Activated T-cell treated with anti-CD3 and anti-CD28 coated beads, Interleukin-2, amount 50 U/mL, for 72 hours (primary cell): ENCODE measurements at regions not wholly inside any gene's neighbourhood (a gene's known extent, or its start where the extent isn't known, plus 50 kb on each side); places are given as distances from the start of the nearest gene placed in this dataset.

Experiments
- ATAC-seq, 2 donors: fragments of 150-1000 bp; cut with Tn5 transposase; replicated peaks in 1 of 2; 2 replicates each; pipeline ENCODE4 v1.10.0; 2021; ENCODE audit warnings: moderate library complexity in 2 of 2, mild to moderate bottlenecking in 1 of 2
- DNase-seq, 2 donors: peaks; one replicate each; pipeline ENCODE4 v3.0.0; 2021 to 2022; ENCODE audit warnings: mixed read lengths in 1 of 2
- H3K27ac Mint-ChIP-seq: one replicate; pipeline ENCODE4 v1.8.0; 2022; ENCODE audit warnings: mild to moderate bottlenecking, moderate library complexity, mixed read lengths
- H3K27me3 Mint-ChIP-seq: one replicate; pipeline ENCODE4 v1.8.0; 2022; ENCODE audit warnings: low read depth, mixed read lengths
- H3K36me3 Mint-ChIP-seq, 2 donors: one replicate each; pipeline ENCODE4 v1.8.0; 2022; ENCODE audit warnings: mixed read lengths in 2 of 2, mild to moderate bottlenecking in 1 of 2; ENCODE audit not compliant: insufficient read depth in 2 of 2
- H3K4me1 Mint-ChIP-seq: one replicate; pipeline ENCODE4 v1.8.0; 2022; ENCODE audit warnings: low read depth, mixed read lengths
- H3K4me3 Mint-ChIP-seq, 2 donors: one replicate each; pipeline ENCODE4 v1.8.0; 2022; ENCODE audit warnings: mild to moderate bottlenecking in 2 of 2, mixed read lengths in 2 of 2, moderate library complexity in 2 of 2
- H3K9me3 Mint-ChIP-seq, 2 donors: one replicate each; pipeline ENCODE4 v1.8.0; 2022; ENCODE audit warnings: mixed read lengths in 2 of 2

DNA sequence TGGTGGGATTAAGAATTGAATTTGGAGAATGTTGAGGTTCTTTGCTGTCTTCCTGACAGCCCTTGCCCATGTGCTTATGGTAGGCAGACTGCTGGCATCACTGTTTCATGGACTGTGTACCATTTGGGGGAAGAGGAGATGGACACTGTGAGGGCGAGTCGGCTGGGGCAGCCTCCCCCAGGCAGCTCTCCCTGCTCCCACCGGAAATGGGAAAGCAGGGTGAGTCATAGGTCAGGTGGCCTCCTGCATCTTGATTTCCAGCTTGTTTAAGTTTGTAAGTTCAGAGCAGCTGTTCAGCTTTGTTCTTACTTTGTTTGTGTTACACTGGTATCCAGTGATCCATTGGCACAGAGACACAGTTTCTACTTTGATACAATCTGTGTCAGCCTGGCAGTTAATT is 87.2 kb upstream of the CNIH3 start:
- no peak overlapping the region for H3K27ac Mint-ChIP-seq
- no peak overlapping the region for H3K4me3 Mint-ChIP-seq
- no peaks in the 10 kb centered on the region for H3K27me3 Mint-ChIP-seq
- ATAC-seq (no peak), DNase-seq (no peak)
- no peaks in the 10 kb centered on the region for H3K4me1 Mint-ChIP-seq
- H3K9me3 Mint-ChIP-seq, result no peaks in the 10 kb centered on the region
- no peaks in the 10 kb centered on the region for H3K36me3 Mint-ChIP-seq

DNA sequence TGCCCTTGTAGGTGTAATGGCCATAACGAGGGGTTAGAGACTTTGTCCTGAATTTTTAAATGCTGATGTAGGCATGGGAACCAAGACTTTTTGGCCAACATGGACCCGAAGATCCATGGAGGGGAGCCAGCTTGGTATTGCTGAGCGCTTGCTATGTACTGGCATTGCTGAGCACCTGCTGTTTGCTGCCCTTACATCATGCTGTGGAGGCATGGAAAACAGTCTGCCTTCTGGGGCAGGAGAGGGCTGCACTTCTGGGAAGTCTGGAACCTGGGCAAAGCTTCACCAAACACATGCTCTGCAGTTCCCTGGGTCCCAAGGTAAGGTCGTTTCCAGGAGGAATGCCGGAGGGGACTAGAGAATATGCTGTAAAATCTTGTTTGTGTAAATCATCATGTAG is 86.3 kb upstream of the CNIH3 start:
- H3K27me3 Mint-ChIP-seq, result no peaks in the 10 kb centered on the region
- no peaks in the 10 kb centered on the region for H3K36me3 Mint-ChIP-seq
- DNase-seq, result no peak
- no peak overlapping the region for H3K27ac Mint-ChIP-seq
- H3K9me3 Mint-ChIP-seq, result no peaks in the 10 kb centered on the region
- H3K4me3 Mint-ChIP-seq, result no peak overlapping the region
- no peaks in the 10 kb centered on the region for H3K4me1 Mint-ChIP-seq
- ATAC-seq, result no peak

DNA sequence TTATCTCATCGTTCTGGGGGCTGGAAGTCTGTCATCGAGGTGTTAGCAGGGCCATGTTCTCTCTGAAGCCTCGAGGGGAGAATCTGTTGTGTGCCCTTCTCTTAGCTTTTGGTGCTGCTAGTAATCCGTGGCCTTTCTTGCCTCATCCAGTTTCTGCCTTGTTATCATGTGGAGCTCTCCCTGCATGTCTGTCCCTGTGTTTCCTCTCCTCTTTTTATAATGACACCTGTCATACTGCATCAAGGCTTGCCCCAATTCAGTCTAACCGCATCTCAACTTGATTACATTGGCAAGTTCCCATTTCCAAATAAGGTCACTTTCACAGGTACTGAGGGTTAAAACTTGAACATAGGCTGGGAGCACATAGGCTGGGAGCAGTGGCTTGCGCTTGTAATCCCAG is 82.6 kb upstream of the CNIH3 start:
- Mint-ChIP-seq H3K27me3 (peaks cover under 1% of the 10 kb centered on the region), H3K9me3 (no peaks in the 10 kb centered on the region), H3K27ac (no peak overlapping the region), H3K4me1 (no peaks in the 10 kb centered on the region), H3K4me3 (no peak overlapping the region), H3K36me3 (no peaks in the 10 kb centered on the region)
- no peak for DNase-seq
- ATAC-seq, result no peak

DNA sequence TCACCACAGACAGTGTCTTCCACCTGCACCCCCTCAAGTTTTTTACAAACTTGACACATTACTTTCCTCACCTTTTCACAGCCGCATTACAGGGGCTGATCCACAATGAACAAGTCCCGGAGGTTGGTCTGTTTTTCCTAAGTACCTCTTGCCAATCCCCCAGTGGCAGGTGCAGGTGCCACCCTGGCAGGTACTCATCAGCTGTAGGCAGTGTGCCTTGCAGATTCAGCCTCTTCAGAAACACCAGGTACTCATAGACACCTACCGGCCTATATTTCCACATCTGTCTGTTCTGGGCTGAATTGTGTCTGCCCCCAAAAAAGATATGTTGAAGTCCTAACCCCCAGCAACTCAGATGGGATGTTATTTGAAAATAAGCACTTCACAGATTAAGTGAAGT is 81.4 kb upstream of the CNIH3 start:
- Mint-ChIP-seq H3K4me1 (no peaks in the 10 kb centered on the region), H3K36me3 (peaks cover 0 to 1% of the 10 kb centered on the region in 2 donors), H3K9me3 (peaks cover 0 to 3% of the 10 kb centered on the region in 2 donors), H3K27ac (no peak overlapping the region), H3K4me3 (no peak overlapping the region), H3K27me3 (peaks cover 12% of the 10 kb centered on the region)
- no peak for ATAC-seq
- no peak for DNase-seq

DNA sequence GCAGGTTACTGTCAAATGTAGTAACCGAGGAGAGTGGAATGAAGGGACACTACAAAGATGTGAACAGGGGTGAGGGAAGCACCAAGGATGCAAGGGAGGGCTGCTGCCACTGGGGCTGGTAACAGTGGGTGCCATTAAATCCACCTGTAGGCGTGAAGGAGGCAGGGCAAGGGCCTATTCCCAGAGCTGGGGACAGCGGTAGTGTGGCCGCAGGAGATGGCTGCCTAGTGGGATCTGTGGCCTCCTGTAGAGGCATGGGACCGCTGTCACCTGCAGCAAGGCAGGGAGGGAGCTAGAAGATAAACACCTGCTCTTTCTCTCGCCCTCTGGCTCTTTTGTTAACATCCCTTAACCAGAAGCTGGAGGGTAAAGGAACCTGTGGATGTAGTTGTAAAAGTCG is 80.5 kb upstream of the CNIH3 start:
- Mint-ChIP-seq H3K27ac (no peak overlapping the region), H3K9me3 (peaks cover 0 to 3% of the 10 kb centered on the region in 2 donors), H3K4me3 (no peak overlapping the region), H3K36me3 (peaks cover 0 to 1% of the 10 kb centered on the region in 2 donors), H3K27me3 (peaks cover 19% of the 10 kb centered on the region), H3K4me1 (no peaks in the 10 kb centered on the region)
- ATAC-seq (no peak), DNase-seq (no peak)

DNA sequence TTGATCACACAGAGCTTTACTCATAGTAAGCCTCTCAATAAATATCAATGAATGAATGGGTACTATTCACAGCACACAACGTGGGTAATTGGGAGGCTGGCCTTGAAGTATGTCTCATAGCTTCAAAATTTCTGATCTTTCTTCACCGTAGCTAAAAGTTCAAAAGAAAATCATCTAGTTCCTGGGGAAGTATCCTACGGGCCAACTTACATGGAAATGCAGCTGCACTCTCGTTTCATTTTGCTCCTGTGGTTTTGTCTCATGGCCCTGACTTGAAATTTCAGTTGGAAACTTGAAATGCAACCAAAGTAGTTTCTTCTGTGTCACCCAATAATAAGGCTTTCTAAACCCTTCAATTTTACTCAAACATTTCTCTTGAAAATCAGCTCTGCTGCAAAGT is 76.1 kb upstream of the CNIH3 start:
- Mint-ChIP-seq H3K27ac (no peak overlapping the region), H3K4me3 (no peak overlapping the region), H3K27me3 (peaks cover 35% of the 10 kb centered on the region), H3K4me1 (peaks cover 21% of the 10 kb centered on the region), H3K36me3 (peaks cover 1% of the 10 kb centered on the region in 2 donors), H3K9me3 (peaks cover 0 to 3% of the 10 kb centered on the region in 2 donors)
- DNase-seq, result no peak
- ATAC-seq, result no peak

DNA sequence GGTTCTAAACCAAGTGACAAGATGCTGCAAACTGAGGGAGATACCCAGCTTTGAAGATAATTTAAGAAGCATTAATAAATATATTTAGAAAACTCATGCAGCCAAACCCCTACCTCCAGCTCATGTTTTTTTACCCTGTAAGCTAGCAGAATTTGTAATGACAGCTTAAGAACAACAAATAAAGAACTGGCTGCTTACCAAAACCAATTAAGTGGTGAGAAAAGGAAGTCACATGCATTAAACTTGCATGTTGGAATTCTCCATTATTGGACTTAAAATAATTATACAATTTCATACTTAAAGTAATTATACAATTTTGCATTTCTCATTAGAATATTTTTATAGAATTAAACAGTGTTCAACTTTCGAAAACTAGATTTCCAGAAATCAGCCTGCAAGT is 75.6 kb upstream of the CNIH3 start:
- Mint-ChIP-seq H3K9me3 (peaks cover 0 to 3% of the 10 kb centered on the region in 2 donors), H3K4me1 (peaks cover 21% of the 10 kb centered on the region), H3K27me3 (peaks cover 35% of the 10 kb centered on the region), H3K4me3 (no peak overlapping the region), H3K36me3 (peaks cover 1% of the 10 kb centered on the region in 2 donors), H3K27ac (no peak overlapping the region)
- DNase-seq (no peak), ATAC-seq (no peak)

DNA sequence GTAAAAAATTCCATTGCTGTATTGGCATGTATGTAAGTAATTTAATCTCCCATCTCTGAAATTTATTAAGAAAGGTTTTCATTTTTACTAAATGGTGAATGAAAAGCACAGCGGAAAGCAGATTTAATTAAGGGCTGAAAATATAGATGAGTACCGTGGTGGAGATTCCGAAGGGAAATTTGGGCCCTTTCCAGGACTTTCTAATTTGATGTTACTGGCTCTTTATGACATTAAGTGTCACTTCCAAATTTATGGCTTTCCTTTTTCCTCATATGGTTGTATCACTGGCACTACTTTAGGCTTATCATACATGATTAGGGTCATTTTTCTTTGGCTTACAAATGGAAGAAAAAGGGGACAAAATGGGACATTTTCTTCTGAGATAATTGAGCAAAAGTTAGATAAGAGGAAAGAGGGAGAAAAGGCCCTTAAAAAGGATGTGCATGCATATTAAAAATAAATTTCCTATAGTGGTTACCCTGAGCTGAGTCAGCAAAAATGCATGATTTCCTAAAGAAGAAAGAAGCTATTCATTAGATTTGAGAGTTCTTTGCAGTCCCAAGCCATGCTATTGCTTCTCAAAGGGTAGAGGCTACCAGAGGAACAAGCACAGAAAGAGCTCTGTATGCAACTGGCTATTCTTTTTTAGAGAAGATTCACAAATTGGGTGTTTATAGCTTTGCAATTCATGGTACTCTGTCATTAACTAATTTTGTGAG is 74.9 kb upstream of the CNIH3 start:
- ATAC-seq, result no peak
- Mint-ChIP-seq H3K9me3 (peaks cover 0 to 3% of the 10 kb centered on the region in 2 donors), H3K4me3 (no peak overlapping the region)

DNA sequence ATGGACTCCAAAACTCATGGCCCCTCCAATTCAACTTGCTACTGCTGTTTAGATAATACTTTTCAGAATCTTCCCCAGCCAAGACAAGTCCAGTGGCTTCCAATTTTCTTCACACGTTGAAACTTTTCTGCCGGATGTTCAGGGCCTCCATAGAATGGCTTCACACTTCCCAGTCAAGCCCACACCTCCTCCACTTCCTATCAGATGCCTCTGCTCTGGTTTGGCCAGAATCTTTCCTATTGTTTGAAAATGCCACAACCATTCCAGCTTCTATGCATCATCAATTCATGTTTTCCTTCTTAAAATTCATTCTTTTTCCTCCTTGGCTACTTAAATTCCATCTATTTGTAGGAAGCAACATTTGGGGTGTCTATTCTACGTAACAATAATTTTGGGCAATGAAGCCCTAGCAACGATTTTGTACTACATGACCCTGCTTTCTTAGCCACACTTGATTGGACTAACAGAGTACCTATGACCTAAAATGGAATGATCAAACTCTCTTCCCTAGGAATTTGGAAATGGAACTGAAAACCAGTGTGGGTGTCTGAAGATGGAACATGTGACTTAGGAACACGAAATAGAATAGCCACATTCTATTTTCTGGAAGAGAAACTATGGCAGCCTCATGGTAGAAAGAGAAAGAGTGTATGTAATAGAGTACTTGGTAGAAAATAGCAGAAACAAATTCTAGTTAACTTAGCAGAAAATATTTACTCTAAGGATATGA is 74.1 kb upstream of the CNIH3 start:
- H3K4me3 Mint-ChIP-seq, result no peak overlapping the region
- DNase-seq, result no peak
- H3K4me1 Mint-ChIP-seq, result peaks cover 21% of the 10 kb centered on the region
- ATAC-seq, result no peak
- peaks cover 41% of the 10 kb centered on the region for H3K27me3 Mint-ChIP-seq
- no peak overlapping the region for H3K27ac Mint-ChIP-seq
- peaks cover 1% of the 10 kb centered on the region in 2 donors for H3K36me3 Mint-ChIP-seq
- peaks cover 0 to 3% of the 10 kb centered on the region in 2 donors for H3K9me3 Mint-ChIP-seq

More for the DNA sequence above, 74.9 kb upstream of the CNIH3 start:
- Mint-ChIP-seq H3K27me3 (peaks cover 38% of the 10 kb centered on the region), H3K36me3 (peaks cover 1% of the 10 kb centered on the region in 2 donors), H3K4me1 (peaks cover 21% of the 10 kb centered on the region), H3K27ac (no peak overlapping the region)
- DNase-seq, result no peak

DNA sequence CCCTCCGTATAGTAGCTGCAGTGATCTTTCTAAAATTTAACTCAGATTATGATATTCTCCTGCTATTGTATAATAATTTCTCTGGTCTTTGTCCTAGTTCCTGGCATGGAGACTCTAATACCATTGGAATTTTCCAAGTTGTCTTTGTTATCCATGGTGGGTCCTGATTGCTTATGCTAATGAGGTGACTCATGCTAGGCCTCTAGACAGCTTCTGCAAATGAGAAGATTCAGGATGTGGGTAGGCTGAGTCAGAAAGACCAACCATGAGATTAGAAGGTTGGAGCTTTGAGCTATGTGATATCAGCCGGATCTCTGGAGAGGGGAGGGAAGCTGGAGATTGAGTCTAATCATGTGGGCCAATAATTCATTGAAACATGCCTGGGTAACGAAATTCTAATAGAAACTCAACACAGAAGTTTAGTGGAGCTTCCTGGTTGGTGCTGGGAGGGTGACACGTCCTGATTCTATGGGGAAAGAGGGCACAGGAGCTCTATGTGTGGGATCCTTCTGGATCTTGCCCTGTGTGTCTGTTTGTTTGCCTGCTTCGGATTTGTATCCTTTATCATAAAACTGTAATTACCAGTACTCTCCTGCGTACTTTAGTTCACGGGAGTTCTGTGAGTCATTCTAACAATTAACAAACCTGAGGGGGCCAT is 73.2 kb upstream of the CNIH3 start:
- peak overlapping the region in 1 of 2 donors; percentile 52 for H3K4me3 Mint-ChIP-seq
- peak overlapping the region; percentile 45 for H3K27ac Mint-ChIP-seq
- peaks cover 1% of the 10 kb centered on the region in 2 donors for H3K36me3 Mint-ChIP-seq
- H3K27me3 Mint-ChIP-seq, result peaks cover 41% of the 10 kb centered on the region
- peaks cover 21% of the 10 kb centered on the region for H3K4me1 Mint-ChIP-seq
- peak; percentile 42 to 49 for DNase-seq
- ATAC-seq, result peak; percentile 98 to 100
- H3K9me3 Mint-ChIP-seq, result peaks cover 0 to 3% of the 10 kb centered on the region in 2 donors

DNA sequence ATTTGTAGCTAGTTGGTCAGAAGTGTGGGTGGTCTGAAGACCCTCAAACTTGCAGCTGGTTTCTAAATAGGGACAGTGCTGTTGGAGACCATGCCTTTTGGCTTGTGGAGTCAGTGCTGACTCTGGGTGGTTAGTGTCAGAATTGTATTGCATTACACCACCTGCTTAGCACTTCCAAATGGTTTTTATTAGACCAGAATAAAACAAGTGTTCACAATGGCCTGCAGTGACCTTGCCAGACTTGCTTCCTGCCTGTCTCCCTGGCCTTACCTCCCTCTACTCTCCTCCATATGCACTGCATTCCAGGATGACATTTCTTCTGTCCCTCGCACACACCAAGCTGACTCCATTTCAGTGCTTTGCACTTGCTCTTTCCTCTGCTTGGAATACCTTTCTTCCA is 72.7 kb upstream of the CNIH3 start:
- Mint-ChIP-seq H3K9me3 (peaks cover 0 to 3% of the 10 kb centered on the region in 2 donors), H3K4me3 (no peak overlapping the region), H3K36me3 (peaks cover 1% of the 10 kb centered on the region in 2 donors), H3K4me1 (peaks cover 21% of the 10 kb centered on the region), H3K27me3 (peaks cover 41% of the 10 kb centered on the region), H3K27ac (no peak overlapping the region)
- ATAC-seq (no peak), DNase-seq (no peak)

DNA sequence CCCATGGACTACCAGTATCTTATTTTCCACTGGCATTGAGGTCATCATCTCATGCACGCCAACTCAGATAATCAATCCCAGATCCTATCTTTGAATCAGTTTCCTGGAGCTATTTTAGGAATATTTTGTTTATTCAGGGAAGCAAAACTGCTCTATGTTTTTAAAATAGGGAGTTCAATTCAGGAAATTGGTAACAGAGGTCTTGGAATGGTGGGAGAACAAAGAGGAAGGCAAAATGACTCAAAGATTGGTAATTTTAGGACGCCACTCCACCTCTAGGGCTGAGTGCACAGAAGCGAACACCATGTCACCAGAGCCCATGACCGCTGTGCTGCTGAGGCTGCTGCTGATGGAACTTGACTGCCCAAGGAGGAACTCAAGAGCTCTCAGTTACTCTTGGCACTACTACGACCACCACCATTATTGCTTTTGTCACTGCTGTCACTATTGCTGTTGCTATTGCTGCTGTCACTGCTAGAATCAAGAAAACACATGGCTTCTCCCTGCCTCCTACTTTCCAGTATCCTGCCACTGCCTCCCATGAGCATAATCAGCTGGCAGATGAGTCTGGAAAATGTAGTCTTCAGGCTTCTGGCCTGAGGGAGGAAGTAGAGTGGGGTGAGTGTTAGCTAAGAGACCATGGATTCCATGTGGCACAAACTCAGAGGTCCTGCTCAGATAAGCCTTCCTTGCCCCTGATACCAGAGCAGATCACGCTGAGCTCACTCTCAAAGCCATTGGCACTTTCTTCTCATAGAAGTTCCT is 71.6 kb upstream of the CNIH3 start:
- peaks cover 1% of the 10 kb centered on the region in 2 donors for H3K36me3 Mint-ChIP-seq
- DNase-seq (no peak), ATAC-seq (no peak)
- H3K27ac Mint-ChIP-seq, result no peak overlapping the region
- peaks cover 21% of the 10 kb centered on the region for H3K4me1 Mint-ChIP-seq
- H3K27me3 Mint-ChIP-seq, result peaks cover 30% of the 10 kb centered on the region
- H3K4me3 Mint-ChIP-seq, result no peak overlapping the region
- peaks cover 0 to 1% of the 10 kb centered on the region in 2 donors for H3K9me3 Mint-ChIP-seq

DNA sequence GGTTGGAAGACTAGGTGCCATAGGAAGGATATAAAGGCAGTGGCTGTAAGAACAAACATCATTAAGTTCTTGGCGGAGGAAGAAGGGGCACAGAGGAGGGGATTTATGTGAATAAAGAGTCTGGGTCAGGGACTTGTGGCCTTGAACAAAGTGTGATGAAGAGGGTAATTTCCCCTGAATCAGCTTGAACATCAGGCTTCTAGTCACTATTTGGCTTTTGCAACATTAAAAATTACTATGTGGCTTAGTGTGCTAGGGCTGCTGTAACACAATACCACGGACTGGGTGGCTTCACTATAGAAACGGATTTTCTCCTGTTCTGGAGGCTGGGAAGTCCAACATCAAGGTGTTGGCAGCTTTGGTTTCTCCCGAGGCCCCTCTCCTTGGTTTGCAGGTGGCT is 70.5 kb upstream of the CNIH3 start:
- no peak for ATAC-seq

More for the DNA sequence above, 70.5 kb upstream of the CNIH3 start:
- peaks cover 22% of the 10 kb centered on the region for H3K27me3 Mint-ChIP-seq
- H3K27ac Mint-ChIP-seq, result no peak overlapping the region
- H3K9me3 Mint-ChIP-seq, result no peaks in the 10 kb centered on the region
- H3K36me3 Mint-ChIP-seq, result peaks cover 0 to 1% of the 10 kb centered on the region in 2 donors
- no peak for DNase-seq
- peaks cover 21% of the 10 kb centered on the region for H3K4me1 Mint-ChIP-seq
- H3K4me3 Mint-ChIP-seq, result no peak overlapping the region
